Heart left ventricle (tissue), 13 donors: ENCODE measurements at regions not wholly inside any gene's neighbourhood (a gene's known extent, or its start where the extent isn't known, plus 50 kb on each side); places are given as distances from the start of the nearest gene placed in this dataset.

Source experiments
- POLR2A ChIP-seq, 2 donors: fragments of 450-650 bp; IDR thresholded peaks; one replicate each; pipeline ENCODE4 v1.6.1; 2017; ENCODE audit warnings: antibody characterized with exemption in 2 of 2, mild to moderate bottlenecking in 2 of 2, moderate library complexity in 2 of 2
- TF ChIP-seq, protein P1 (sequence below), 12 donors: fragments of 200-600 bp; sonication (generic) in 4 of 12; IDR thresholded peaks; one replicate each; pipeline versions ENCODE4 v1.5.0 to v1.8.0; 2018 to 2022; ENCODE audit warnings: antibody characterized with exemption in 12 of 12, mild to moderate bottlenecking in 5 of 12
- donor health status: ischemic (EF 13 %, LVEDD 7.1; RV severe dilation, severe dysfunction).
- donor health status: DM: no; HTN: yes; CAD: no.
- donor health status: DM: no; HTN: no; CAD: no.
- donor health status: ischemic (EF 25% LVEDD 6.9; RV normal size, moderate dysfunction).
- donor health status: ischemic (EF 25% LVEDD 5.7; RV mildly dilated, moderate dysfunction).
- donor health status: ischemic (EF 35%, LVEDD 5.7; RV mildly dilated, moderate dysfunction).
- donor health status: nonischemic (EF 11% LVEDD 7.7; RV severe dilation, severe dysfunction).
- donor health status: DM: yes; HTN: yes; CAD: no.
- donor health status: PGD.
- donor health status: ischemic (EF 29% LVEDD 5.4; RV normal size, mild dysfunction).
- donor health status: nonischemic (EF 23%, LVEDD 6.1; RV moderate dilation, normal function).

DNA sequence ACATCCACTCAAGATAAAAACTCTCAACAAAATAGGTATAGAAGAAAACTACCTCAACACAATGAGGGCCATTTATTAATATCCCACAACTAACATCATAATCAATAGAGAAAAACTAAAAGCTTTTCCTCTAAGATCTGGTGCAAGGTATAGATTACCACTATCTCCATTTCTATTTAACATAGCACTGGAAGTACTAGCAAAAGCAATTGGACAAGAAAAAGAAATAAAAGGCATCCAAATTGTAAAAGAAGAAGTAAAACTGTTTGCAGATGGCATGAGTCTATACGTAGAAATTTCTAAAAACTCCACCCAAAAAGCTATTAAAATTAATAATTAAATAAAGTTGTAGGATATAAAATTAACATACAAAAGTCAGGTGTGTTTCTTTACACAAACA is 230.8 kb upstream of the PRSS16 start:
- TF ChIP-seq, protein P1, sequence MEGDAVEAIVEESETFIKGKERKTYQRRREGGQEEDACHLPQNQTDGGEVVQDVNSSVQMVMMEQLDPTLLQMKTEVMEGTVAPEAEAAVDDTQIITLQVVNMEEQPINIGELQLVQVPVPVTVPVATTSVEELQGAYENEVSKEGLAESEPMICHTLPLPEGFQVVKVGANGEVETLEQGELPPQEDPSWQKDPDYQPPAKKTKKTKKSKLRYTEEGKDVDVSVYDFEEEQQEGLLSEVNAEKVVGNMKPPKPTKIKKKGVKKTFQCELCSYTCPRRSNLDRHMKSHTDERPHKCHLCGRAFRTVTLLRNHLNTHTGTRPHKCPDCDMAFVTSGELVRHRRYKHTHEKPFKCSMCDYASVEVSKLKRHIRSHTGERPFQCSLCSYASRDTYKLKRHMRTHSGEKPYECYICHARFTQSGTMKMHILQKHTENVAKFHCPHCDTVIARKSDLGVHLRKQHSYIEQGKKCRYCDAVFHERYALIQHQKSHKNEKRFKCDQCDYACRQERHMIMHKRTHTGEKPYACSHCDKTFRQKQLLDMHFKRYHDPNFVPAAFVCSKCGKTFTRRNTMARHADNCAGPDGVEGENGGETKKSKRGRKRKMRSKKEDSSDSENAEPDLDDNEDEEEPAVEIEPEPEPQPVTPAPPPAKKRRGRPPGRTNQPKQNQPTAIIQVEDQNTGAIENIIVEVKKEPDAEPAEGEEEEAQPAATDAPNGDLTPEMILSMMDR (IDR thresholded peaks at IDR 0.05), result no peak
- no peak for TF ChIP-seq POLR2A (IDR thresholded peaks at IDR 0.05)
